ENCODE measurements at regions not wholly inside any gene's neighbourhood (a gene's known extent, or its start where the extent isn't known, plus 50 kb on each side); places are given as distances from the start of the nearest gene placed in this dataset.

DNA sequence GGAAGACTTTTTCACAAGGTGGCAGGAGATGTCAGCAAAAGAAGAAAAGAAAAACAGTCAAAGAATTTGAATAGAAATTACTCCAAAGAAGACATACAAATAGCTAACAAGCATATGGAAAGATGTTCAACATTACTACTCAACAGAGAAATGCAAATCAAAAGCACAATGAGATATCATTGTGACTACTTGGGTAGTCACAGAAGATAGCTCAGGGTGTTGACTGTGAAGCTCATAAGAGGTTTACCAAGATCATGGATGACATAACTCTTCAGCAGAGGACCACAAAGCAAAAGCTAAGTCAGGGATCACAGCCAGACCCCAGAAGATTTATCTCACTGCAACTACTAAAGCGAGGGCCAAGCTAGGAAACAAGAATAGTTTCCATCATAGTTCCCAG, 53.0 kb upstream of the TANK start:
- TF ChIP-seq SMC3 (IDR thresholded peaks at IDR 0.05; ENCODE audit: low read depth, low read length): no peak
- TF ChIP-seq CTCF (IDR thresholded peaks at IDR 0.05): no peak
- no peak for TF ChIP-seq EZH2phosphoT487 (IDR thresholded peaks at IDR 0.05; ENCODE audit: borderline replicate concordance, low read depth)
- no peak for TF ChIP-seq USF2 (IDR thresholded peaks at IDR 0.05; ENCODE audit: borderline replicate concordance, low read depth, low read length)
- no peak for TF ChIP-seq ZBTB33 (IDR thresholded peaks at IDR 0.05; ENCODE audit: borderline replicate concordance, low read depth)
- TF ChIP-seq TCF12 (IDR thresholded peaks at IDR 0.05): no peak
- TF ChIP-seq TAF1 (IDR thresholded peaks at IDR 0.05; ENCODE audit: borderline replicate concordance, low read depth, low read length): no peak

All from SK-N-SH (cell line).